IMR-90 (cell line): ENCODE measurements at regions not wholly inside any gene's neighbourhood (a gene's known extent, or its start where the extent isn't known, plus 50 kb on each side); places are given as distances from the start of the nearest gene placed in this dataset.

ENCODE experiments used
- ATAC-seq: fragments of 200-7000 bp; cut with Tn5 transposase; 2 replicates; pipeline ENCODE4 v1.9.1; 2020; ENCODE audit warnings: low read depth, mild to moderate bottlenecking, moderate library complexity
- BruUV-seq: library from RNA; stranded (reverse); fragments of 400-500 nt; replicated peaks from 2 replicates; lab custom pipeline; 2021; lab: Mats Ljungman, UMichigan
- CTCF ChIA-PET: fragments of 300-600 bp; formaldehyde crosslinking; extraction: SDS; loops from one replicate; lab custom pipeline; 2021; ENCODE audit warnings: antibody characterized with exemption; lab: Yijun Ruan, JAX
- POLR2A ChIA-PET: fragments of 300-600 bp; sonication (Branson Sonifier 250); formaldehyde crosslinking; loops from one replicate; lab custom pipeline; 2022; ENCODE audit warnings: antibody characterized with exemption; ENCODE audit not compliant: unreplicated experiment; lab: Charles Lee
- DNase-seq: peaks from one replicate; pipeline ENCODE4 v3.0.0; 2013
- H2AFZ ChIP-seq: replicated peaks from 2 replicates; pipeline ENCODE3; 2013; ENCODE audit warnings: low read length, mild to moderate bottlenecking; ENCODE audit not compliant: poor library complexity
- H2AK5ac ChIP-seq: 2 replicates; pipeline ENCODE4 v1.6.1; 2013; ENCODE audit warnings: low read depth, low read length, inconsistent platforms
- H2AK9ac ChIP-seq: replicated peaks from 2 replicates; pipeline ENCODE3; 2013; ENCODE audit warnings: mild to moderate bottlenecking, low read depth, low read length, moderate library complexity; ENCODE audit not compliant: poor library complexity
- H2BK120ac ChIP-seq: 2 replicates; pipeline ENCODE4 v1.6.1; 2013; ENCODE audit warnings: low read depth, low read length, inconsistent platforms
- H2BK15ac ChIP-seq: 3 replicates; pipeline ENCODE4 v1.6.1; 2013; ENCODE audit warnings: low read depth, low read length, inconsistent platforms
- H2BK20ac ChIP-seq: 2 replicates; pipeline ENCODE4 v1.6.1; 2013; ENCODE audit warnings: low read depth, mild to moderate bottlenecking, inconsistent platforms, low read length, moderate library complexity
- H2BK5ac ChIP-seq: 2 replicates; pipeline ENCODE4 v1.6.1; 2013; ENCODE audit warnings: mild to moderate bottlenecking, low read depth, low read length, inconsistent platforms; ENCODE audit not compliant: poor library complexity, severe bottlenecking
- H3K14ac ChIP-seq: replicated peaks from 2 replicates; pipeline ENCODE4 v1.6.1; 2013; ENCODE audit warnings: low read depth, low read length, inconsistent platforms
- H3K18ac ChIP-seq: 2 replicates; pipeline ENCODE4 v1.6.1; 2013; ENCODE audit warnings: low read depth, low read length, control low read depth
- H3K23ac ChIP-seq: 2 replicates; pipeline ENCODE4 v1.6.1; 2013; ENCODE audit warnings: low read depth, low read length, inconsistent platforms
- H3K27ac ChIP-seq: 2 replicates; pipeline ENCODE4 v1.5.1; 2013; ENCODE audit warnings: mild to moderate bottlenecking, control low read depth, low read length; ENCODE audit not compliant: insufficient read depth
- H3K27me3 ChIP-seq: 2 replicates; pipeline ENCODE4 v1.6.1; 2013; ENCODE audit warnings: low read length; ENCODE audit not compliant: control insufficient read depth, insufficient read depth
- H3K36me3 ChIP-seq: 2 replicates; pipeline ENCODE4 v1.6.1; 2013; ENCODE audit warnings: low read length, mixed read lengths; ENCODE audit not compliant: control insufficient read depth, insufficient read depth
- H3K4ac ChIP-seq: 2 replicates; pipeline ENCODE4 v1.6.1; 2013; ENCODE audit warnings: low read depth, low read length, inconsistent platforms
- H3K4me1 ChIP-seq: 2 replicates; pipeline ENCODE4 v1.6.1; 2013; ENCODE audit warnings: low read length, mixed read lengths; ENCODE audit not compliant: control insufficient read depth, insufficient read depth
- H3K4me2 ChIP-seq: 2 replicates; pipeline ENCODE4 v1.6.1; 2013; ENCODE audit warnings: low read depth, mild to moderate bottlenecking, control low read depth, low read length, moderate library complexity
- H3K4me3 ChIP-seq: 2 replicates; pipeline ENCODE4 v1.5.1; 2013; ENCODE audit warnings: low read depth, mild to moderate bottlenecking, control low read depth, low read length, moderate library complexity; ENCODE audit not compliant: insufficient read depth
- H3K56ac ChIP-seq: 2 replicates; pipeline ENCODE4 v1.6.1; 2013; ENCODE audit warnings: low read length, inconsistent platforms; ENCODE audit not compliant: insufficient read depth; ENCODE audit errors: extremely low read depth
- H3K79me1 ChIP-seq, 2 experiments: 2 replicates each; pipeline ENCODE4 v1.6.1; 2013; ENCODE audit warnings: low read length in 2 of 2, inconsistent platforms in 1 of 2, low read depth in 1 of 2
- H3K9ac ChIP-seq: 2 replicates; pipeline ENCODE4 v1.6.1; 2013; ENCODE audit warnings: low read depth, low read length, control low read depth
- H3K9me1 ChIP-seq: 2 replicates; pipeline ENCODE4 v1.6.1; 2013; ENCODE audit warnings: low read length, inconsistent platforms; ENCODE audit not compliant: insufficient read depth
- H3K9me3 ChIP-seq: 2 replicates; pipeline ENCODE4 v1.6.1; 2013; ENCODE audit warnings: low read length; ENCODE audit not compliant: control insufficient read depth, insufficient read depth
- H4K20me1 ChIP-seq: 2 replicates; pipeline ENCODE4 v1.6.1; 2013; ENCODE audit warnings: low read length, inconsistent platforms; ENCODE audit not compliant: insufficient read depth
- H4K5ac ChIP-seq: 2 replicates; pipeline ENCODE4 v1.6.1; 2013; ENCODE audit warnings: mild to moderate bottlenecking, low read depth, low read length, control low read depth
- H4K8ac ChIP-seq, 2 experiments: 2 replicates each; pipeline ENCODE4 v1.6.1; 2013; ENCODE audit warnings: low read depth in 2 of 2, low read length in 2 of 2, control low read depth in 1 of 2, inconsistent platforms in 1 of 2
- H4K91ac ChIP-seq: 2 replicates; pipeline ENCODE4 v1.6.1; 2013; ENCODE audit warnings: low read depth, low read length, inconsistent platforms; ENCODE audit not compliant: insufficient read depth
- CEBPB ChIP-seq: IDR thresholded peaks from 2 replicates; pipeline ENCODE4 v1.6.1; 2012; ENCODE audit warnings: low read depth, low read length, improper control_type of control experiment
- CHD1 ChIP-seq: IDR thresholded peaks from 2 replicates; pipeline ENCODE4 v1.6.1; 2012; ENCODE audit warnings: low read depth, low read length, improper control_type of control experiment
- CTCF ChIP-seq: conservative IDR thresholded peaks from 2 replicates; pipeline ENCODE4 v1.5.1; 2012; ENCODE audit warnings: mild to moderate bottlenecking, low read depth, low read length, improper control_type of control experiment
- FOS ChIP-seq: fragments of 150-350 bp; IDR thresholded peaks from 2 replicates; pipeline ENCODE4 v1.6.1; 2016; ENCODE audit warnings: low read depth, low read length
- MAFK ChIP-seq: IDR thresholded peaks from 2 replicates; pipeline ENCODE4 v1.6.1; 2012; ENCODE audit warnings: low read depth, low read length, improper control_type of control experiment
- MAZ ChIP-seq: IDR thresholded peaks from 2 replicates; pipeline ENCODE4 v1.6.1; 2012; ENCODE audit warnings: low read depth, mild to moderate bottlenecking, low read length, improper control_type of control experiment, moderate library complexity, borderline replicate concordance
- MXI1 ChIP-seq: IDR thresholded peaks from 2 replicates; pipeline ENCODE4 v1.6.1; 2012; ENCODE audit warnings: low read depth, mild to moderate bottlenecking, low read length, moderate library complexity, borderline replicate concordance
- NFE2L2 ChIP-seq: fragments of 150-350 bp; IDR thresholded peaks from 2 replicates; pipeline ENCODE4 v1.6.1; 2016; ENCODE audit warnings: low read depth, mild to moderate bottlenecking, low read length
- POLR2A ChIP-seq: IDR thresholded peaks from 2 replicates; pipeline ENCODE4 v1.6.1; 2012; ENCODE audit warnings: mild to moderate bottlenecking, low read depth, low read length
- RAD21 ChIP-seq: IDR thresholded peaks from 2 replicates; pipeline ENCODE4 v1.6.1; 2012; ENCODE audit warnings: low read length, improper control_type of control experiment
- RCOR1 ChIP-seq: IDR thresholded peaks from 2 replicates; pipeline ENCODE4 v1.6.1; 2012; ENCODE audit warnings: mild to moderate bottlenecking, low read length, improper control_type of control experiment; ENCODE audit not compliant: insufficient replicate concordance
- RFX5 ChIP-seq: IDR thresholded peaks from 2 replicates; pipeline ENCODE4 v1.8.0; 2012; ENCODE audit warnings: low read depth, mild to moderate bottlenecking, low read length, moderate library complexity
- SMC3 ChIP-seq: fragments of 150-350 bp; IDR thresholded peaks from 2 replicates; pipeline ENCODE4 v1.6.1; 2016; ENCODE audit warnings: low read depth, mild to moderate bottlenecking, antibody characterized with exemption, low read length, moderate library complexity
- WGBS, 2 experiments: methylation state at CpG; one replicate each; pipeline versions ENCODE4 v1.1.5 to v1.1.7; 2013; ENCODE audit warnings: missing lambda C conversion rate in 2 of 2; ENCODE audit not compliant: insufficient read length in 1 of 2; ENCODE audit errors: extremely low coverage in 2 of 2; 5-methylcytosine and 5-hydroxymethylcytosine counted together
- dilution Hi-C: fragments of 300-500 bp; cut with HindIII; formaldehyde crosslinking; loops from one replicate; pipeline ENCODE4 v1.14.3; 2018; ENCODE audit warnings: low sequenced_read_pairs; ENCODE audit not compliant: unreplicated experiment
- in situ Hi-C: fragments of 300-500 bp; cut with MboI; formaldehyde crosslinking; loops from 3 replicates; pipeline ENCODE4 v1.14.3; 2019; ENCODE audit warnings: low sequenced_read_pairs, inconsistent platforms, mixed read lengths
- intact Hi-C: fragments of 100-400 bp; cut with micrococcal nuclease; formaldehyde crosslinking; loops from 2 replicates; pipeline ENCODE4 v1.10.0; 2022
- TF ChIP-seq, protein P1 (sequence below): fragments of 150-350 bp; IDR thresholded peaks from 2 replicates; pipeline ENCODE4 v1.6.1; 2016; ENCODE audit warnings: low read depth, mild to moderate bottlenecking, low read length, moderate library complexity, borderline replicate concordance

GRCh38 chr3:107307205-107307604 lies 70.0 kb upstream of the CCDC54 start:
- H2AK5ac ChIP-seq, result no peak overlapping the region
- no peak overlapping the region for H2BK20ac ChIP-seq
- no CpG with 5 or more reads among the region's 2 CpGs for WGBS, 2 experiments
- in situ Hi-C loops, result no loop called here
- no peaks in the 10 kb centered on the region for H4K20me1 ChIP-seq
- peaks cover 5% of the 10 kb centered on the region for H3K27me3 ChIP-seq
- intact Hi-C loops, result no loop called here
- H3K9me3 ChIP-seq, result no peaks in the 10 kb centered on the region
- H3K9me1 ChIP-seq, result no peaks in the 10 kb centered on the region
- no peak overlapping the region for H3K23ac ChIP-seq
- ChIA-PET CTCF (no interaction called here), POLR2A (no interaction called here)
- no peak overlapping the region for H3K14ac ChIP-seq
- no peaks in the 10 kb centered on the region for H3K36me3 ChIP-seq
- no peak overlapping the region for H2AK9ac ChIP-seq
- H3K4me3 ChIP-seq, result no peak overlapping the region
- DNase-seq, result no peak
- H4K8ac ChIP-seq, result no peak overlapping the region
- H2AFZ ChIP-seq, result no peak overlapping the region
- H4K91ac ChIP-seq, result no peak overlapping the region
- dilution Hi-C loops, result no loop called here
- H3K4me1 ChIP-seq, result no peaks in the 10 kb centered on the region
- H3K9ac ChIP-seq, result no peak overlapping the region
- H4K5ac ChIP-seq, result no peak overlapping the region
- no peak overlapping the region for H3K56ac ChIP-seq
- H3K4ac ChIP-seq, result no peak overlapping the region
- H3K27ac ChIP-seq, result no peak overlapping the region
- no peak for ATAC-seq
- H3K79me1 ChIP-seq, result no peaks in the 10 kb centered on the region
- H2BK120ac ChIP-seq, result no peak overlapping the region
- no peak overlapping the region for H2BK15ac ChIP-seq
- H3K18ac ChIP-seq, result no peak overlapping the region
- no peak overlapping the region for H2BK5ac ChIP-seq
- no peak for TF ChIP-seq RCOR1
- TF ChIP-seq MAZ, result no peak
- TF ChIP-seq CHD1, result no peak
- TF ChIP-seq RFX5, result no peak
- TF ChIP-seq FOS, result no peak
- no peak for TF ChIP-seq MXI1
- no peak for TF ChIP-seq NFE2L2
- TF ChIP-seq CEBPB, result no peak
- no peak for TF ChIP-seq SMC3
- no peak for TF ChIP-seq RAD21
- TF ChIP-seq POLR2A, result no peak
- TF ChIP-seq, protein P1, sequence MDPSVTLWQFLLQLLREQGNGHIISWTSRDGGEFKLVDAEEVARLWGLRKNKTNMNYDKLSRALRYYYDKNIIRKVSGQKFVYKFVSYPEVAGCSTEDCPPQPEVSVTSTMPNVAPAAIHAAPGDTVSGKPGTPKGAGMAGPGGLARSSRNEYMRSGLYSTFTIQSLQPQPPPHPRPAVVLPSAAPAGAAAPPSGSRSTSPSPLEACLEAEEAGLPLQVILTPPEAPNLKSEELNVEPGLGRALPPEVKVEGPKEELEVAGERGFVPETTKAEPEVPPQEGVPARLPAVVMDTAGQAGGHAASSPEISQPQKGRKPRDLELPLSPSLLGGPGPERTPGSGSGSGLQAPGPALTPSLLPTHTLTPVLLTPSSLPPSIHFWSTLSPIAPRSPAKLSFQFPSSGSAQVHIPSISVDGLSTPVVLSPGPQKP, result no peak
- TF ChIP-seq MAFK, result no peak
- TF ChIP-seq CTCF, result no peak
- no peak overlapping the region for H3K4me2 ChIP-seq
- no TSS peak for BruUV-seq
